GM19240 (cell line): ENCODE measurements at regions not wholly inside any gene's neighbourhood (a gene's known extent, or its start where the extent isn't known, plus 50 kb on each side); places are given as distances from the start of the nearest gene placed in this dataset.
A peak's percentile ranks its signal among the peaks of the same experiment; 100 is the strongest.

Experiments used
- DNase-seq: peaks from one replicate; pipeline ENCODE4 v3.0.0; 2011; ENCODE audit warnings: low spot score; ENCODE audit not compliant: insufficient read length

DNA sequence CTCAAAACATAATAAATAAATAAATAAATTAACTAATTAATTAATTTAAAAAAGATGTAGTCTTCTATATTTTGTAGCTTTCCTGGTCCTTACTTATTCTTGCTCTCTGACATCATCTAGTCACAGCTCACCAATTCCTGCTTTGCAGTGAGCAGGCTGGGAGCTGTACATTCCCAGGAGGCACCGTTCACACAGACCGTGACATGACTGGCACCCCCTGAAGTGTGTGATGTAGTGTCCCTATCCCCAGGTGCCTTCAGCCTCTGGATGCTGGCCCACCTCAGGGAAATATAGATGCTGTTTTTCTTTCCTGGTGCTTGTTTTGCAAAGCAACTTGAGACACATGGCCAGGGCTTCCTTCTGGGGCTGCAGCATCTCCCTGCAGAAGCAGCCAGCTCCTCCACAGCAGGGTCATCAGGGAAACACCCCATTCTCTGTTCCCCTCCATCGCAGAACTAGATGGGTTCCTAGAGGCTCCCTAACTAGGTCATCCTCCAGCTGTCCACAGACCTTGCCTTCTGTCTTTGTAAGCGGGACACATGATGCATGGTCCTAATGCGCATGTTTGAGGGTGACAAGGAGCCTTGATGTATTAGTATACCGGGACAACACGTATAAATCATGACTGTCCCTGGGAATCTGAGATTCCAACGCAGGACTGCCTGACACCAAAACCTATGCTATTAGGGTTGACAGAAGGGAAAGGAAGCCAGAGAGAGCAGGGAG lies 76.4 kb downstream of the RHOB start:
- no peak for DNase-seq

- no peak for DNase-seq
Measured at GRCh38 chr2:20523799-20524187, 76.9 kb downstream of the RHOB start.

GRCh38 chr2:20524412-20525040 lies 77.7 kb downstream of the RHOB start:
- peak; percentile 51 for DNase-seq

- peak; percentile 56 for DNase-seq
Measured at GRCh38 chr2:20525041-20526035, 78.5 kb downstream of the RHOB start.

DNA sequence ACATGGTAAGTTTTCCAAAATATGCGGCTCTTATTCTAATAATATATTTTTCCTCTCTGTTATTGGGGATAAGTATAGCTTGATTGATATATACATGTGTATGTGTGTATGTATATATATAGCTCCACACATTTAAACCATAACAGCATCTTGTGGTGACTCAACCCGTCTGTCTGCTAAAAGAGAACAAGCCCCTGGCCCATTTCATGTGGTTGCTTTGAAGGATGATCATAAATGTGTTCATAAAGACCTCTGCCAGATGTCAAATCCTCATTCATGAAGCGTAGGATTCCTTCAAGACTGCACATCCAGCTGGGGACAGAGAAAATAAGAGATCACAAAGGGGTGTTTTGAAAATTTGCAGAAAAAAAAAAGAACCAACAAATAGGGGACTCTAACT lies 79.3 kb downstream of the RHOB start:
- no peak for DNase-seq

DNA sequence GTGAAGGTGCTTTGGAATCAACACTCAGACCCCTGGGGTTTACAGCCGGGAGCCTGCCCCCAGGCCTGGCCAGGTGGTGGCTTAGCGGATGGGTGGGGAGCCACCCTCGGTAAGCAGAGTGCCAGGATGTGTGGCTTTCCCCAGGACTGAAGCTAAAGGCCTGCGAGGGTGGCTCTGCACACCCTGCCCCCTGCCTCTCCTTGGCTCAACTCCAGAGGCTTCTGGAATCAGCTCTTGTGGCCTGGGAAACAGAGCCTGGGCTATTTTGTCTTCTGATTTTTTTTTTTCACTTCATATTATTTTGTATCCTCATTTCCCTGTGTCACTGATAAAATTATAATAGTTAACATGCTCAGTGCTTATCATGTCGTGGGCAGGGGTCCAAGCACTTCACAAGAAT lies 79.8 kb downstream of the RHOB start:
- no peak for DNase-seq

- no peak for DNase-seq
Measured at GRCh38 chr2:20528713-20529112, 81.8 kb downstream of the RHOB start.

GRCh38 chr2:20530520-20530919 lies 83.6 kb downstream of the RHOB start:
- no peak for DNase-seq

DNA sequence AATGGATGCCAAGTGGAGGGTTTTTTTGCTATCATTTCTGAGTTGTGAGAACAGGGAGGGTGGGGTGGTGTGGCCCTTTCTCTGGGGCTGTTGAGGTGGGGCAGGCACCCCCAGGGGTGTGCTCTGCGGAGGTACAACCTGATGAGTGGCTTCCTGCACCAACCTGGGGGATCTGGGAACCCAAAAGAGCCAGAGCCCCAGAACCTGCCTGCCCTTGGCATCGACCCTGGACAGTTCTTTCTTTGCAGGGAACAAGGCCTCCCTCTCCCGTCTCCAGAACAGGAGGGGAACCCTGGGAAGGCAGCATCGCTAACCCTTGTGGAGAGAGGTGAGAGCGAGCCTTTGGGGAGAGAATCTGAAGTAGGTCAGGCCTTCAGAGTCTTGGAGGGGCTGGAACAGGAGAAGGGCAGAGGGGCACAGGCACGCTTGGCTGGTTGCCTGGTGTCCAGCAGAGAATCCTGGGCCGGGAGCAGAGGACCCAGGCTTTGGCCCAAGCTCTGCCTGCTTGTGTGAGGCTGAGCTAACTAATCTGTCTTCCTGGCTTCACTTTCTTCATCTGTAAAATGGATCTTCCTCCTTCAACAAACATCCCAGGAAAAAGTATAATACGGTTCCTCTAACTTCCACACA lies 84.9 kb downstream of the RHOB start:
- DNase-seq = no peak

DNA sequence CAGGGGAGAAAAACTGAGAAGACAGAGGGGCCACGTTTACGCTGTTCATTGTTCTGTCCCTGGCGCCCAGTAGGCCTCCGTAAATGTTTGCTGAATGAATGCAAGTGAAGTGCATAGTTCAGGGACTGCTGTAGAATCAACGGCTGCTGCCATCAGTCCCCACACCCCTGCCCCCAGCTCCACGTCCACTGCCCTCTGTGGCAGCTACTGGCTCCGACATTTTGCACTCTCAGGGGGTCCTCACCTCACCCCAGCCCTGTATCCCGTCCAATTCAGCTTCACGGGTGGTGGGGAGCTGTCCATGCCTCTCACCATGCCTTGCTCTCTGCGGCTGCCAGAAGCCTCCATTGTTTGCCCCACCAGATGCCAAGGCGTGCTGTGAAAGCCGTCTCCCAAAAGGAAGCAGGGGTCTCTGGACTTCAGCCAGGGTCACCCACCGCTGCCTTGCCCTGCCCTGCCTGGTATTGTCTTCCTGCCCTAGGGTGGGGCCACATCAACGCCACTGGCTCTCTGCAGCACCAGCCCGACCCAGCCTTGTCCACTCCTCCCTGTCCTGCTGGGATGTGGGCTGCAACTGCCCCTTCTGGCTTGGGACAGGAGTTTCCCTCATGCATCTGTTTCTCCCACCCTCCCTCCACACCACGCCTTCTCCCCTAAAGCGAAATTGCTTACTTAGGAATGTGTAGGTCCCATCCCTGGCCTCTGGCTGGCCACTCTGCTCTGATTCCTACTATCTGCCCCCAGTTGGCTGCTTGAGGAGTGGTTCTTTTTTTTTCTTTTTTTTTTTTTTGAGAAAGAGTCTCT lies 86.0 kb downstream of the RHOB start:
- DNase-seq = no peak

DNA sequence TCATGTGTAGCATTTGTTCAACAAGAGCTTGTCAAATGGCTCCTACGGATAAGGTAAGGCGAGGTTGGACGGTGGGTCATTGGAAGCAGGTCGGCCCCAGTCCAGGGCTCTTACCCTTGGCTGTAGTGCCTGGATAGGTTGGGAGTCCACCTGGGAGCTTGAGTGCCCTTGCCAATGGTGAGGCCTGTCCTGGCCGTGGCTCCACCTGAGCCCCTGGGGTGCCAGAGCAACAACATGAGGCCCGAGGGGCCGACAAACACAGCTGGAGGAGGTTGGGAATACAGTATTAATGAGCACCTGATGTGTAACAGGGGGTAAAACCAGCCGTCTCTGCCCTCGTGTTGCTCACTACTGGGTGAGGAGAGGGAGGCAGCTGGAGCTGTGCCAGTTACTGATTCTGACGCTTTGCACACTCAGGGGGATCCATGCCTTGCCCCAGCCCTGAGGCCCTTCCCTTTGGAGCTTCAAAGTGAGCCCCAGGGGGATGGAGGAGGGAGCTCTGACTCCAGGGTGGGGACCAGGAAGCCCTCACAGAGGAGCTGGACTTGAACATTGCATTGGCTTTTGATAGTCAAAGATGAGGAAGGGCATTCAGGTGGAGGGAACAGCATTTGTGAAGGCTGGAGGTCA lies 87.2 kb downstream of the RHOB start:
- no peak for DNase-seq

DNA sequence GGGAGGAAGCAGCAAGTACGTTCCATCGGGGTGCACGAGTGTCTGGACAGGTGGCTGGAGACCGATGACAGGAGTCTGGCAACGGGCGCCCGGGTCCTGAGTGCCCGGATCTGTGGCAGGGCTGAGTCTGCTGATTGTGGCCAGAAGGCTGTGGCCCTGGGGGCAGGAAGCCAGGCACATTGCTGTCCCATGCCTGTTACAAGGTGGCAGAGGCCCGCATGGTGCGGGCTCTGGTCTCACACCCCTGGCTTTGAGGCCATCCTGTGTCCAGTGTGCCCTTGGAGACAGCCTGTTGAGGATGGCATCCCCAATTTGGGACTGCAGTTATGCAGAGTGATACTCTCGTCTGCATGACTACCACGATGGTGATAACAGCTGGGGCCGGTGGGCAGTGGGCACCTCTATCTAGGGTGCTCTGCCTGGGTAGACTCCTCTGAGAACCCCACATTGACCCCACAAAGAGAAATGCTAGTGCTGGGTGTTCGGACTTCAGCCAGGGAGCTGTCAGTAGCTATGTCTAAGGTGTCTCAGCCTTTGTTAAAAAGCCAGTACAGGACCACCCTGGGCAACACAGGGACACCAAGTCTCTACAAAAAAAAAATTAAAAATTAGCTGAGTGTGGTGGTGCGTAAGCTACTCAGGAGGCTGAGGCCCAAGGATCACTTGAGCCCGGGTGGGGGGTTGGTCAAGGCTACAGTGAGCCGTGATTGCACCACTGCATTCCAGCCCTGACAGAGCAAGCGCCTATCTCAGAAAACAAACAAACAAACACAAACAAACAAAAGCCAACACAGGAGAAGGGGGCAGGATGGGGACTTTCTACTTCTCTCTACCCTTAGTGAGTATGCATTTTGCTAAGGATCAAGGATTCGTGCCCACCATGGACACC lies 88.3 kb downstream of the RHOB start:
- no peak for DNase-seq

DNA sequence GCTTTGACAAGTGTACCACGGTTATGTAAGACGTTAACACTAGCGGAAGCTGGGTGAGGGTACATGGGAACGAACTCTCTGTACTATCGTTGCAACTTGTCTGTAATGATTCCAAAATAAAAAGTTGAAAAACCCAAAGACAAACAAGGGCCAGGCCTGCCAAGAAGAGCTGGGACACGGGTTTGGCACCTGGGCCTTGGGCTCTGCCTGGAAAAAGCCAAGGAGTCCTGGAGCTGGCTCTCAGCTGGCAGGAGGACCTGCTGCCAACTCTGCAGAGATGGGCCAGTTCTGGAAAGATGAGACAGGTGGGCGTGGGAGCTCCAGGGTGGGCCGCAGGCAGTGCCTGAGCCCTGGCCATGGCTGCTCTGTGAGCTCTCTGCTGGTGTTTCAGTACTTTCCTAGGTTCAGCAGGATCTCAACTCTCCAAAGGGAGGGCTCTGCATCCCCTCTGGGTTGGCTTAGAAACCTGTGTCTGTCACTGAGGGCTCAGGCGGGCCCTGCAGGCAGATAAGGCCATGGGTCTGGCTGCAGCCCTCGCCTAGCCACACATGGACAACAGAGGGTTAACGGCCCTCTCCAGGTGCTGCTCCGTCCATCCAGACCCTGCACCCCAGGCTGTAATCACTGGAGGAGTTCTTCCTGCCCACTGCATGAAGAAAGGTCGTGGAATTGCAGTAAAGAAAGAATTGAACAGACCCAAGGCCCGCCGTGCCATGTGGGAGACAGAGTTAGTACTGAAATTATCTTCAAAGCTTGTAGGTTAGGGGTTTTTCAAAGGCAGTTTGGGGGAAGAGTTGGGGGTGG lies 89.9 kb downstream of the RHOB start:
- no peak for DNase-seq

- no peak for DNase-seq
Measured at GRCh38 chr2:20537423-20538307, 90.8 kb downstream of the RHOB start.

DNA sequence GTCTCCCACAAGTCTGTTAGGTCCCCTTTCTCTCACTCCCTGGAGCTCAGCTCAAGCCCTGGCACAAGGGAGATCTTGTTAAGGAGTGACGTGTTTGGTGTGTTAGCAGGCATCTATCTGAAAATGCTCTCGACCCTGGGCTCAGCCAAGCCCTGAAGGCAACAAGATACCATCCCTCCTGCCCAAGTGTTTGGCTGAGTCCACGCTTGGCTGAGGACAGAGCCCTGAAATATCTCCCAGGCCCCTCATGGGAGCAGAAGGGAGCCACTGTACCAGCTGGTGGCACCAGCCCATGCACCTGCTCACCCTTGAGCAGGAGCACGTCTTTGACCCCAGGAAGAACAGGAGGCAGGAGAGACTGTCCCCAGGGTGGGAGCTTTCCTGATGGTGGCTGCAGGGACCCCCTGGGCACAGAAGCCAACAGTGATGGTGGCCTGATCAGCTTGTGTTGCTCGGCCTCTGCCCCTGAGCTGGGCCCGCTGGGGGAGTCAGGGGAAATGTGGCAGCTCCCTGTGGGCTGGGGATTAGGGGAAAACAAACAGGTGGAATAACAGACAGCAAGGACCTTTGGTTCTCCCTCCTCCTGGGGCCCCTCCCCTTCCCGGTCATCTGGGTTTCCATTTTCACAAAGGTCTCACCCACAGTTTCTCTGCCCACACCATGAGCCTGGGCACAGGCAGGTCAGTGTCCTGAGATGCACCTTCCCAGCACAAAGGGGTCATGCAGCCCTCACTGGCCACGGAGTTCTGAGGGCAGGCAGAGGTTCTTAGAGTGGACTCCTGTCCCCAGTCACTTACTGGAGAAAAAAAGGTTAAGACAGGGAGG lies 91.6 kb downstream of the RHOB start:
- DNase-seq = no peak

GRCh38 chr2:20539133-20539719 lies 92.4 kb downstream of the RHOB start:
- no peak for DNase-seq
